ENCODE measurements at regions not wholly inside any gene's neighbourhood (a gene's known extent, or its start where the extent isn't known, plus 50 kb on each side); places are given as distances from the start of the nearest gene placed in this dataset.

DNA sequence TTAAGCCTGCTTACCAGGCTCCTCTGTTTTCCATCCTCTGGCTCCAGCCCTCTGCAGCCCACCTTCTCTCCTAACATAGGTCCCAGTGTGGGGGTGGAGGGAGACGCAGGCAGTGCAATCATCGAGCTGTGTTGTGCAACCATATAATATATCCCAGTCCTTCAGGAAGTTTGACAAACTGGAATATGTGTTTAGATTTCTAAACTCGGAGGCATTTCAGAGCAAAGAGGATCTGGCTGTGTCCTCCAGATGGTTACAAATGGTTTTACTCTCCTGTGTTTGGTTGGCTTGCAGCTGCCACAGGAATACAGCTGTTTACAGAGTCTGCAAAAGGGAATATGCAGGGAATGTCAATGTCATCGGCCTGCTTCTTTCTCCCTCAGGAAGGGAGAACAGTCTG lies 195.3 kb upstream of the LNX1 start:
- TF ChIP-seq CTCF (IDR thresholded peaks at IDR 0.05): no peak
- no peak for TF ChIP-seq POLR2A (IDR thresholded peaks at IDR 0.05)
